Renal cortex interstitium (tissue), 11 donors: ENCODE measurements at regions not wholly inside any gene's neighbourhood (a gene's known extent, or its start where the extent isn't known, plus 50 kb on each side); places are given as distances from the start of the nearest gene placed in this dataset.
A peak's percentile ranks its signal among the peaks of the same experiment; 100 is the strongest.

Source experiments
- DNase-seq, 11 donors: peaks; one replicate each; pipeline ENCODE4 v3.0.0-alpha.2; 2013; ENCODE audit warnings: low read depth in 9 of 11, low spot score in 4 of 11; ENCODE audit errors: extremely low read depth in 1 of 11

- no peak for DNase-seq
Measured at GRCh38 chr6:14693301-14694192, 552.3 kb upstream of the JARID2 start.

DNA sequence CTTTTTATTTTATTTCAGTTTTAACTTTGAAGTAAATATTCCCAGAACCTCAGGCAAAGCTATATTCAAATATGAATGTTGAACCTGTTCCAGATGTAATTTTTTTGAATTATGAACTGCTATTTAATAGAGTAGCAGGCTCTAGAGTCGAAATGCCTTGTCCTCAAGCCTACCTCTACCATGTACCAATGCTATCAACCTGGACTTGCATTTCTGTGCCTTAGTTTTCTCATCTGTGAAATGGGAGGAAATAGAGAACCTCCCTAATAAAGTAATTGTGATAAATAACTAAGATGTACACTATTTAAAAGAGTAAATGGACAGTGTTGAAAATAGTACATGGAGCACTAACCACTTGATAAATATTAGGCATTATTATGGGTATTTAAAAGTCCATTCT lies 551.6 kb upstream of the JARID2 start:
- no peak for DNase-seq

GRCh38 chr6:14695579-14695978 lies 550.3 kb upstream of the JARID2 start:
- DNase-seq = no peak

DNA sequence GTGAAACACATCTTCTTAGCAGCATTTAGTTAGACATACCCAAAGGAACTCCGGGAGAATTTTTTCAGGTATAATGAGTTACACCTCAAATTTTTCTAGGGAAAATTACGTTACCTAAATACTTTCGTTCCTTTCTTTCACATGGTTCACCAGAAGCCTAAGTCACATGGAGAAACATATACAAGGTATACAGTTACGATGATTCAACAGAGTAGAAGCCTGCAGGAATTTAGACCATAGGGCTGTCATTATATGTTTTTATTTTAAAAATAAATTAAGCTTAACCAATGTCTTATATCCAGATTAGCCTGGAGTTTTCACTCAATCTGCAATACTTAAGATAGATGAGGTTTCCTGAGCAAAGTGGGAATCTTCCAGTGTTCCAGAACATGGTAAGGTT lies 549.5 kb upstream of the JARID2 start:
- DNase-seq = no peak

- DNase-seq = no peak
Measured at GRCh38 chr6:14697427-14697826, 548.4 kb upstream of the JARID2 start.

DNA sequence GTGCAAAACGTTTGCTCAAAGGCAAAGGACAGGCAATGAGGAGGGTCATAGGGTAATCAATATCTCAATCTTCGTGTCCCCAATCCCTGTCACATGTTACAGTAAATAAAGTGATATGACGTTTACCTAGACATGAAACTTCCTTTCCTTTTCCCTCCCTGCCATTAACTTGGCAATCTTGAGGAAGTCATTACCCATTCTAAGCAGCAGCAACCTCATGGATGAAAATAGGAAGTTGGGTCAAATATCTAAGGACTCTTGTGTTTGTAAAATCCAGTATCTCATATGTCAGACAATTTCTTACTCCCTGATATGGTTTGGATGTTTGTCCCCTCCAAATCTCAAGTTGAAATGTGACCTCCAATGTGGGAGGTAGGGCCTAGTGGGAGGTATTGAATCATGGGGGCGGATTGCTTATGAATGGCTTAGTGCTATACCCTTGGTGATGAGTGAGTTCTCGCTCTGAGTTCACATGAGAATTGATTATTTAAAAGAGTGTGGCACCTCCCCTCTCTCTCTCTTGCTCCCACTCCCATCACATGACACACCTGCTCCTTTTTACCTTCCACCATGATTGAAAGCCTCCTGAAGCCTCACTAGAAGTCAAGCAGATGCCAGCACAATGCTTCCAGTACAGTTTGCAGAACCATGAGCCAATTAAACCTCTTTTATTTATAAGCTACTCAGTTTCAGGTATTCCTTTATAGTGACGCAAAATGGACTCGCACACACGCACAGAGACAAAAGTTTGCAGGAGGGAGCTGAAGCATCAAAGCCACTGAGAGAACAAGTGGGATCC lies 545.9 kb upstream of the JARID2 start:
- no peak for DNase-seq

DNA sequence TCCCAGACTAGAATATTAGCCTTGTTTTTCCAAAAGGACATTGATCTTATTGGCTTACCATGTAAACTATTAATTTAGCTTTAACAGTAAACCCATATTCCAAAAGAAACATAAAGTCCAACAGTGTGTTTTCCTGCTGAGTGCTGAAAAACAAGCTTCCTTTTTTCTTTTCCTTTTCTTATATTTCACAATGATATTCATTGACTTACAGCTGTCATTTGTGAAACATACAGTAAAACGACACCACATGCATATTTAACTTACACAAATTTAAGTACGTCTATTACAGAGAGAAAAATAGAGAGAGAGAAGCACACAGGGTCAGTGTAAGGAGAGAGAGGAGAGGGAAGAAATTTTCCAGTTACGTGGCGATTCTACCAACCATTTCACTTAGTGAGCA lies 543.9 kb upstream of the JARID2 start:
- DNase-seq = no peak

GRCh38 chr6:14702678-14703077 lies 543.2 kb upstream of the JARID2 start:
- no peak for DNase-seq

- no peak for DNase-seq
Measured at GRCh38 chr6:14703586-14703985, 542.3 kb upstream of the JARID2 start.

- DNase-seq = no peak
Measured at GRCh38 chr6:14704383-14705271, 541.2 kb upstream of the JARID2 start.

DNA sequence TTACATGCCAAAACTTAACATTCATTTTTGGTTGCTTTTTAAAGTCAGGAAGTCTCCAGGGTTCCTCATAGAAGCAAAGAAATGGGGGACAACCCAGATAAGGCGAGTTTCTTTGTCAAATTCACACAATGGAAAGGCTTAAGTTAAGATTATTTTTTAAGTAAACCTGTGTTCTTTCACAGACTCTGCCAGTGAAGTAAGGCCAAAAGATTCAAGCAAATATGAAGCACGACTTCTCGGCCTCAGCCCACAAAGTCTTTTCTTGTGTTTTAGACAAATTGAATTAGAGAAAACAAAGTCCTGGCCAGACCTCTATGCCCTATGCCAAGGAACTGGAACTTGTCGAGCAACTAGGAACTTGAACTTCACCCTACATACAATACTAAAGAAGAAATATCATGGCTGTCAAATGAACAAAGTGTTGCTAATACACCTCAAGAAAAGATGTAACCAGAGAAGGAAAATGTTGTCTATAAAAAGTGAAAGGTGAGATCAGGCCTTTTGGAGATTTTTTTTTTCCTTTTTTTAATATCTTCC lies 540.0 kb upstream of the JARID2 start:
- no peak for DNase-seq

- DNase-seq = peak in 2 of 11 donors; percentile 32 to 45
Measured at GRCh38 chr6:14706378-14706929, 539.4 kb upstream of the JARID2 start.

- DNase-seq = no peak
Measured at GRCh38 chr6:14707276-14707675, 538.6 kb upstream of the JARID2 start.

DNA sequence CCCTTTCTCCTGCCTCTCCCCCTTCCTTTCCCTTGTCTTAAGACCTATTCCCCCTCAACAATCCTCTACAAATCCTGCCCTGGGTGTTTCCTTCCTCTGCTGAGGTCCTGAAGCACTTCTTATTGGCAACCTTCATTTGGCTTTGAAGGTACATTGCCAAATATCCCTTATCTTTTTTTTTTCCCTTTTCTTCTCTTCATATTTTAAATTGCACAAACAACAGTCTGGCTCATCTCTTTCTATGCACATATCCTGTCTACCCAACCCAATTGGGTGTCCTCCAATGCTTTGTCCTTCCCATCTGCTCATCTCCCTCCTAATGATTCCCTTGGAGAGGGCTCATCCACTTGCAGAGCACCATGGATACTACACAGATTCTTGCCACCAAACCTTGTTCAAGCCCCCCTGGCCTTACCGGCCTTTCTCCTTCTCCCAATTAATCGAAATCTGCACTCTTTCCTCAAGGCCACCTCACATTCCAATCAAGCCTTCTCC lies 537.9 kb upstream of the JARID2 start:
- no peak for DNase-seq

DNA sequence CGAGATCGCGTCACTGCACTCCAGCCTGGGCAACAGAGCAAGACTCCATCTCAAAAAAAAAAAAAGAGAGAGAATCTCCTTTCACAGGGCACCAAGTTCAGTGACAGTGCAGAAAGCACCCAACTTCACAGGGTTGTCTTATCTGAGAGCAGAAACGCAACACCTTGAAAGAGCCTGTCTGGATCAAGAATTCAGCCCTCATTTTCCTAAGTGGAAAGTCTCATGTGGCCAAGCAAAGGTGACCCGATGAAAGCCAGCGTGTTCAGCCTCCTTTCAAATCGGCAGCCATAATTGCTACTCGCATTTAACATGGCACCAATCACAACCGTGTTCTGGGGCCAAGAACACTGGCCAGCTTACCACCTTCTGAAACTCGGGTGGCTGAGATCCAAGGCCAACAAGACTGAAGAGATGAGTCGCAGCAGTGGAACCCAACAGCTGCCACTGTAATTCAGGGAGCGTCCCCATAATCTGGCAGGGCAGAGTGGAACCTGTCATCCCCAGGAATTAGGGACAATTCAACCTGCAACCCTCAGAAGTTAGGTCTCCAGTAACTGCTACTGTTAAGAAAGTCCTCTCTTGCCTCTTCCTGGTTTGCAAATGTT lies 536.7 kb upstream of the JARID2 start:
- DNase-seq = no peak

GRCh38 chr6:14709900-14710299 lies 536.0 kb upstream of the JARID2 start:
- DNase-seq = no peak

GRCh38 chr6:14710421-14710820 lies 535.4 kb upstream of the JARID2 start:
- DNase-seq = no peak

DNA sequence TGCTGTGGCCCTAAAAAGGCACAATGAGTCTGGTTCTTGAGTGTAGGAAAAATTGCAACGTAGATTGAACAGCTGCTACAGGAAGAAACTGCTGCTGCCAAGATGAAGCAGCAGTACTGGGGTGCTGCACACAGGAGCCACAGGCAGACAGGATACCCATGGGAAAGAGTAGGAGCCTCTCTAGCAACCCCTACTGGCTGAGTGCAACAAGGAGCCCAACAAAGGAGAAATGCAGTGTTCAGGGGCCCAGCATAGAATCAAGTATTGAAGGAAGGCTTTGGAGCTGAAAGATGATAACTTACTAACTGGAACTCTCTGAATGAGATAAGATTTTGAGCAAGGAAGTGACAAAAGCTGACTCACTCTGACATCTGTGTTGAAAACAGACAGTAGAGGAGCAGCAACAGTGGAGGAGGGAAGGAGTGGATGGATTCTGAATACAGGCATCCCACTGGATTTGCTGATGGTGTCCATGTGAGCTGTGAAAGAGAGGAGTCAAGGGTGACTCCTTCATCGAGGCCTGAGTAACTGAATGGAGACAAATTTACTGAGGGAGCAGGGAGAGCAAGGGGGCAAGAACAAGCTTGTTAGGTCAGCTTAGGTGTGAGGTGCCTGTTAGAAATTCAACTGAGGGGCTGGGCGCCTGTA lies 534.7 kb upstream of the JARID2 start:
- DNase-seq = no peak
